ENCODE measurements at regions not wholly inside any gene's neighbourhood (a gene's known extent, or its start where the extent isn't known, plus 50 kb on each side); places are given as distances from the start of the nearest gene placed in this dataset.

- no peak for ATAC-seq
- peaks cover 6% of the 10 kb centered on the region for H3K9me3 Mint-ChIP-seq
- H3K4me1 Mint-ChIP-seq = peaks cover 26% of the 10 kb centered on the region
- no peaks in the 10 kb centered on the region for H3K36me3 Mint-ChIP-seq
- H3K27me3 Mint-ChIP-seq = no peaks in the 10 kb centered on the region
- peak overlapping the region; percentile 48 for H3K27ac Mint-ChIP-seq
- no peak overlapping the region for H3K4me3 Mint-ChIP-seq
Observed at GRCh38 chrX:42930951-42931350, 153.0 kb upstream of the PPP1R2C start.

DNA sequence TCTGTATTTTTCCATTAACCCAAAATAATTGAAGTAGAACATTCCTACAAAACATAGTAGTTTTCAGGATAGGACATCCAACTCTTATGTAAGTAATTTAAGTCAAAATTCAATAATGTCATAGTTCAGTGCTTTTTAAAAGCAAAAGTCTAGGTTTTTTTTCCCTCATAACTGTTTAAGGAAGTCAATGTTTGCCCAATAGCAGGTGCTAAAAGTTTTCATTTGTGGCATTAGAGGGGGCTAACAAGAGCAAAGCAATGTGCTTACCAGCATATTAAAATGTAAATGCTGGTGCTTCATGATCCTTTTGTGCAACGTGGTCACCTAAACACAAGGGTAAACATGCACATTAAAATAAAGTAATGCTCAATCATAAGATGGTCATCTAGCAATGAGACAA, 155.2 kb upstream of the PPP1R2C start:
- peaks cover 2% of the 10 kb centered on the region for H3K36me3 Mint-ChIP-seq
- H3K4me1 Mint-ChIP-seq = peaks cover 27% of the 10 kb centered on the region
- peak overlapping the region; percentile 71 for H3K27ac Mint-ChIP-seq
- no peaks in the 10 kb centered on the region for H3K27me3 Mint-ChIP-seq
- ATAC-seq = no peak
- H3K4me3 Mint-ChIP-seq = no peak overlapping the region
- peaks cover 6% of the 10 kb centered on the region for H3K9me3 Mint-ChIP-seq

GRCh38 chrX:42934020-42934726, 156.2 kb upstream of the PPP1R2C start:
- ATAC-seq = peak; percentile 93
- peak overlapping the region; percentile 71 for H3K27ac Mint-ChIP-seq
- H3K4me1 Mint-ChIP-seq = peaks cover 27% of the 10 kb centered on the region
- no peaks in the 10 kb centered on the region for H3K27me3 Mint-ChIP-seq
- H3K9me3 Mint-ChIP-seq = peaks cover 6% of the 10 kb centered on the region
- peaks cover 9% of the 10 kb centered on the region for H3K36me3 Mint-ChIP-seq
- H3K4me3 Mint-ChIP-seq = peak overlapping the region; percentile 0

DNA sequence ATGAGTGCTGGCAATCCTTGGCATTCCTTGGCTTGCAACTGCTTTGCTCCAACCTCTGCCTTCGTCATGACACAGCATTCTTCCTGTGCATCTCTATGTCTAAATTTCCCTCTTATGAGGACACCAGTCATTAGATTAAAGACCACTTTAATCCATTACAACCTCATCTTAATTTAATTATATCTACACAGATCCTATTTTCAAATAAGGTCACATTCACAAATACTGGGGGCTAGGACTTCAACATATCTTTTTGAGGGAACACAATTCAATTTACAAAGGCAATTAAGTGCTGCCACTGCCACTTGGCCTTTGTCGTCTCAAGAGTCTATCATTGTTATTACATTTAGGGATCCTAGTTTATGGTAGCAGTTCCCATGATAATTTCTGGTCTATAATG, 163.7 kb upstream of the PPP1R2C start:
- Mint-ChIP-seq H3K4me3 (no peak overlapping the region), H3K27ac (peak overlapping the region; percentile 87), H3K9me3 (peaks cover 3% of the 10 kb centered on the region)

GRCh38 chrX:42943051-42943974, 165.3 kb upstream of the PPP1R2C start:
- H3K36me3 Mint-ChIP-seq = peaks cover 18% of the 10 kb centered on the region
- H3K4me3 Mint-ChIP-seq = no peak overlapping the region
- peaks cover 32% of the 10 kb centered on the region for H3K4me1 Mint-ChIP-seq
- H3K27ac Mint-ChIP-seq = peak overlapping the region; percentile 87
- peaks cover 2% of the 10 kb centered on the region for H3K9me3 Mint-ChIP-seq
- no peaks in the 10 kb centered on the region for H3K27me3 Mint-ChIP-seq
- ATAC-seq = peak; percentile 90

More for the DNA sequence above, 163.7 kb upstream of the PPP1R2C start:
- peaks cover 24% of the 10 kb centered on the region for H3K4me1 Mint-ChIP-seq
- no peak for ATAC-seq
- H3K27me3 Mint-ChIP-seq = no peaks in the 10 kb centered on the region
- peaks cover 13% of the 10 kb centered on the region for H3K36me3 Mint-ChIP-seq

- no peak overlapping the region for H3K4me3 Mint-ChIP-seq
- no peaks in the 10 kb centered on the region for H3K9me3 Mint-ChIP-seq
- H3K27me3 Mint-ChIP-seq = no peaks in the 10 kb centered on the region
- ATAC-seq = no peak
- H3K27ac Mint-ChIP-seq = peak overlapping the region; percentile 87
- H3K36me3 Mint-ChIP-seq = peaks cover 19% of the 10 kb centered on the region
- H3K4me1 Mint-ChIP-seq = peaks cover 32% of the 10 kb centered on the region
Observed at GRCh38 chrX:42944381-42944998, 166.5 kb upstream of the PPP1R2C start.

- peak overlapping the region; percentile 63 for H3K4me3 Mint-ChIP-seq
- peaks cover 19% of the 10 kb centered on the region for H3K36me3 Mint-ChIP-seq
- ATAC-seq = no peak
- no peaks in the 10 kb centered on the region for H3K27me3 Mint-ChIP-seq
- peak overlapping the region; percentile 87 for H3K27ac Mint-ChIP-seq
- peaks cover 32% of the 10 kb centered on the region for H3K4me1 Mint-ChIP-seq
- no peaks in the 10 kb centered on the region for H3K9me3 Mint-ChIP-seq
Observed at GRCh38 chrX:42946544-42947194, 168.7 kb upstream of the PPP1R2C start.

DNA sequence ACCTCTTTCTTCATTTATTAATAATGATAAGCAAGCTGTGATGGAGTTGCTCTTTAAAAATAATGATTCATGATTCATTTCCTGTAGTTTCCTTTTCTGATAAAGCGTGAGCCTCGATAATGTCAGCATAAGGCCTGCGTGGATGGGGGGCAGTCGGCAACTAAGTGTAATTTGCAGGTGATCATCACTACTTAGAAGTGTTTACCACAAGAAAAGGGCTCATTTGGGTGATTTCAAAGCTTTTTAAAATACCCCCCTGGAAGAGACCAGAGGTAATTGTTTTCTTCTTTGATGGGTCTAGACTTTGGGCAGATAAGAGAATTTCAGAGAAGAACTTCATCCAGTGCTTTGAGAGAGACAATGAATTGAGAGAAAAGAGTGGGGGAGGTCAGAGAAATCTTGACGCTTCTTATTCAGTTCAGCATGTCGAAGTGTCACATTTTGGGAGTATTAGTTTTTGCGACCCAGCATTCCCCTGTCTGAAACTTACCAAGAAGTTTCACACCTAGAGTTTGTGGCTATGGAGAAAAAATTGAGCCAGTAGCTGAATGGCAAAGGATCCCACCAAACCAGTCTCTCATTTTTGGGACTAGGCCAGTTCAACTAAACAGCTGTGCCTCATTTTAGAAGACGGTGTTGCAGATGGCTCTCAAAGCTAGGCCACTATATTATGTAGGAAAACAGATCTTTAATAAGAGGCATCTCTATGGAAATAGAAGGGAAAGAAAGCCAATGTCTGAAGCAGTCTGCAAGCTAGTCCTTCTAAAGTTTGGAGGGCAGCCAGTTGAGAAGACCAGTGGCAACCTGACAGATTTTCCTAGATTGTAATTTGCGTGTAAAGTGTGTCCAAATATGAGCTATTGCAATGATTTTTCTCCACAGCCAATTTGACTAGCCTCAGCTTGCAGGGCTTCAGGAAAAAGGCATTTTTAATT, 171.0 kb upstream of the PPP1R2C start:
- Mint-ChIP-seq H3K27me3 (no peaks in the 10 kb centered on the region), H3K9me3 (no peaks in the 10 kb centered on the region), H3K27ac (peak overlapping the region; percentile 69), H3K4me1 (peaks cover 25% of the 10 kb centered on the region), H3K36me3 (peaks cover 19% of the 10 kb centered on the region), H3K4me3 (no peak overlapping the region)
- ATAC-seq = no peak

DNA sequence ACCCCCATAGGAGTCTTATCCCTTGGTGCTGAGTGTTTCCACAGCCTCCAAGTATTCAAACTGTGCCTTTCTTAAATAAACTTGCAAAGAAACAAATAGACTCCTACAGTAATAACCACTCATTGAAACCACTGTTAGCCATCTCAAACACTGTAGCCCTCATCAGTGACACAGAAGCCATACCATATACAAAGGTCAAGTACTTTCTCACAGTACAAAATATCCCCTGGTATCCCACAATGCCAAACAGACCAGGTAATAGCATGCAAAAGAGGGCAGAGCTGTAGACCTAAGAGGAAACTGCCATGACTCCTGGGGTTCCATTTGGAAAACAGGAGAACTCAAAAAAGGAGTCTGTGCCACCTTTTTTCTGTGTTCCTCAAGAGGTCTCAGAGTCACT, 173.8 kb upstream of the PPP1R2C start:
- no peak overlapping the region for H3K4me3 Mint-ChIP-seq
- no peaks in the 10 kb centered on the region for H3K9me3 Mint-ChIP-seq
- H3K4me1 Mint-ChIP-seq = peaks cover 19% of the 10 kb centered on the region
- H3K27me3 Mint-ChIP-seq = no peaks in the 10 kb centered on the region
- H3K27ac Mint-ChIP-seq = peak overlapping the region; percentile 60
- ATAC-seq = no peak
- H3K36me3 Mint-ChIP-seq = peaks cover 14% of the 10 kb centered on the region

- H3K27ac Mint-ChIP-seq = peak overlapping the region; percentile 42
- H3K9me3 Mint-ChIP-seq = no peaks in the 10 kb centered on the region
- no peak overlapping the region for H3K4me3 Mint-ChIP-seq
- H3K27me3 Mint-ChIP-seq = no peaks in the 10 kb centered on the region
- peaks cover 12% of the 10 kb centered on the region for H3K4me1 Mint-ChIP-seq
- ATAC-seq = no peak
- H3K36me3 Mint-ChIP-seq = peaks cover 7% of the 10 kb centered on the region
Observed at GRCh38 chrX:42952621-42953020, 174.7 kb upstream of the PPP1R2C start.

GRCh38 chrX:42954880-42955279, 176.9 kb upstream of the PPP1R2C start:
- Mint-ChIP-seq H3K27me3 (no peaks in the 10 kb centered on the region), H3K4me3 (no peak overlapping the region), H3K4me1 (peaks cover 12% of the 10 kb centered on the region), H3K9me3 (peaks cover 3% of the 10 kb centered on the region), H3K36me3 (no peaks in the 10 kb centered on the region), H3K27ac (peak overlapping the region; percentile 72)
- no peak for ATAC-seq

DNA sequence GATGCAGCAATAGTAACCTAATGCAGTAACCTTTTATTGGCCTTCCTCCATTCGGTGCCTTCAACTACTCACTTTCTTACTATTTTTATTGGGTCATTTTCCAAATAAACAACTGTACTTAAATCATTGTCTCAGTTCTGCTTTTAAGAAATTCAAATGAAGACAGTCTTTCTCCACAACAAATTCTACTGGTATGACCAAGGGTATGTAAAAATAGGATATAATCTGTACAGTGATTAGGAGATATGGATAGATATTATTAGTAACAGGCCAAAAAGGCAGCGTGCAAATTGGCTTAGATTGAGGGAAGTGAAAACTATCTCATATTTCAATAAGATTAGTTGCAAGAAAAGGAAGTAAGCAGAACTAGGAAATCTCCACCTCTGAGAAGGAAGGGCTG, 177.4 kb upstream of the PPP1R2C start:
- Mint-ChIP-seq H3K9me3 (peaks cover 3% of the 10 kb centered on the region), H3K27me3 (no peaks in the 10 kb centered on the region), H3K4me3 (no peak overlapping the region), H3K36me3 (no peaks in the 10 kb centered on the region), H3K4me1 (peaks cover 12% of the 10 kb centered on the region), H3K27ac (peak overlapping the region; percentile 72)
- ATAC-seq = peak; percentile 90

DNA sequence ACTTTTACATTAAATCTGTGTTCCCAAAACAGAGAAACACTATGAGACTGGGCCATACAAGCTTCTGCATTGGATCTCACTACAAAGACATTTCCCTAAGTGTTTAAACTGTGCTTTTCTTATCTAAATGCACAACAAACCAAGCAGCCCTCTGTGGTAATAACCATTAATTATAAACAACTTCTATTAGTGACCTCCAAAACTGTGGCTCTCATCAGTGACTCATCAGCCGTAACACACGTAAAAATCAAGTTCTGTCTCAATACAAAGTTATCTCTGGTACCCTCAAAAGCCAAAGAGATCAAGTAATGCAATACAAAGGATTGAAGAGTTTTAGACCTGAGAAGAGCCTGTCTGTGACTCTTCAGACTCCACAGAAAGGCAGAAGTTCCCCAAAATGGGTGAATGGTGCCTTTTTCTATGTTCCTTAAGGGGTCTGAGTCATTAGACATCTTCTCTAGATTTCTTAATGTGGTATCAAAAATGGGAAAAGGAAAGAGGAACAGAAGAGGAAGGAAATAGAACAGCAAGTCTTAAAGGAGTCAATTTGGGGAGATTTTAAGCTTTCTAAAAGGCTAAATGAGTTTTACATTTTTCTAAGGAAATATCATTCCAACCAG, 189.8 kb upstream of the PPP1R2C start:
- Mint-ChIP-seq H3K4me3 (no peak overlapping the region), H3K9me3 (peaks cover 2% of the 10 kb centered on the region), H3K27ac (peak overlapping the region; percentile 65), H3K36me3 (peaks cover 4% of the 10 kb centered on the region), H3K4me1 (peaks cover 7% of the 10 kb centered on the region), H3K27me3 (no peaks in the 10 kb centered on the region)
- no peak for ATAC-seq

GRCh38 chrX:42973321-42973720, 195.4 kb upstream of the PPP1R2C start:
- peaks cover 6% of the 10 kb centered on the region for H3K4me1 Mint-ChIP-seq
- ATAC-seq = no peak
- no peak overlapping the region for H3K4me3 Mint-ChIP-seq
- H3K9me3 Mint-ChIP-seq = no peaks in the 10 kb centered on the region
- no peaks in the 10 kb centered on the region for H3K27me3 Mint-ChIP-seq
- H3K36me3 Mint-ChIP-seq = no peaks in the 10 kb centered on the region
- H3K27ac Mint-ChIP-seq = no peak overlapping the region

Measured in stimulated activated memory B cell treated with anti-CD40 and anti-IgM and Interleukin-4, amounts not matched to agents 10 μg/mL and 1 μg/mL and 100 μg/mL, for 72 hours (primary cell).